B cell (primary cell): ENCODE measurements at regions not wholly inside any gene's neighbourhood (a gene's known extent, or its start where the extent isn't known, plus 50 kb on each side); places are given as distances from the start of the nearest gene placed in this dataset.

Experiments used
- EZH2 ChIP-seq: IDR thresholded peaks from 2 replicates; pipeline ENCODE4 v1.6.1; 2012; ENCODE audit warnings: borderline replicate concordance, low read depth, mild to moderate bottlenecking, moderate library complexity, low read length; ENCODE audit not compliant: insufficient read depth, poor library complexity, severe bottlenecking
- TF ChIP-seq, protein P1 (sequence below): fragments of 200-600 bp; IDR thresholded peaks from one replicate; pipeline ENCODE4 v1.8.0; 2022; ENCODE audit warnings: antibody characterized with exemption, mild to moderate bottlenecking

DNA sequence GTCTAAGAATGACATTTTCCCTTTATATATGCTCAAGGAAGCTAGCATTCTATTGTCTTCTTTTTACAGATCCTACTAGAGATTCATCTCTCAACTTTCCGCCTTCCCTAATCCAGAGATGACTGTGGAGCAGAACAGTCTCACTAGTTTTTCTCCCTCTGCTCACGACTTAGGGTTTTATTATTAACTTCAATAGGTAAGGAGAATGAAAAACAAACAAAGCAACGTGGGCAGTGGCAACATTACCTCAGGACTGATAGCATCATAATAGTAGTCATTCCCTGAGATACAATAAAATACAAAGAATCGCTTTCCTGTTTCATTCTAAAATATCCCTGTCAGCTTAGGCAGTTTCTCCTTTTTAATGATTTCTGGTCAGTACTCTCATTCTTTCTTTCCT, 154.3 kb upstream of the PLAAT1 start:
- TF ChIP-seq, protein P1, sequence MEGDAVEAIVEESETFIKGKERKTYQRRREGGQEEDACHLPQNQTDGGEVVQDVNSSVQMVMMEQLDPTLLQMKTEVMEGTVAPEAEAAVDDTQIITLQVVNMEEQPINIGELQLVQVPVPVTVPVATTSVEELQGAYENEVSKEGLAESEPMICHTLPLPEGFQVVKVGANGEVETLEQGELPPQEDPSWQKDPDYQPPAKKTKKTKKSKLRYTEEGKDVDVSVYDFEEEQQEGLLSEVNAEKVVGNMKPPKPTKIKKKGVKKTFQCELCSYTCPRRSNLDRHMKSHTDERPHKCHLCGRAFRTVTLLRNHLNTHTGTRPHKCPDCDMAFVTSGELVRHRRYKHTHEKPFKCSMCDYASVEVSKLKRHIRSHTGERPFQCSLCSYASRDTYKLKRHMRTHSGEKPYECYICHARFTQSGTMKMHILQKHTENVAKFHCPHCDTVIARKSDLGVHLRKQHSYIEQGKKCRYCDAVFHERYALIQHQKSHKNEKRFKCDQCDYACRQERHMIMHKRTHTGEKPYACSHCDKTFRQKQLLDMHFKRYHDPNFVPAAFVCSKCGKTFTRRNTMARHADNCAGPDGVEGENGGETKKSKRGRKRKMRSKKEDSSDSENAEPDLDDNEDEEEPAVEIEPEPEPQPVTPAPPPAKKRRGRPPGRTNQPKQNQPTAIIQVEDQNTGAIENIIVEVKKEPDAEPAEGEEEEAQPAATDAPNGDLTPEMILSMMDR: no peak
- no peak for TF ChIP-seq EZH2
